Breast epithelium (tissue), 4 donors: ENCODE measurements at regions not wholly inside any gene's neighbourhood (a gene's known extent, or its start where the extent isn't known, plus 50 kb on each side); places are given as distances from the start of the nearest gene placed in this dataset.

Experiments
- DNase-seq, 2 donors: peaks; one replicate each; pipeline ENCODE4 v3.0.0-alpha.2; 2019; ENCODE audit warnings: low spot score in 2 of 2
- H3K27ac ChIP-seq, 2 donors: fragments of 200-600 bp; sonication (generic) in 1 of 2; one replicate each; pipeline ENCODE4 v1.5.1; 2016 to 2019; ENCODE audit warnings: mild to moderate bottlenecking in 1 of 2
- H3K27me3 ChIP-seq, 2 donors: fragments of 200-600 bp; sonication (generic) in 1 of 2; one replicate each; pipeline versions ENCODE4 v1.5.1 to v1.6.0; 2017 to 2019; ENCODE audit warnings: control low read depth in 1 of 2, mild to moderate bottlenecking in 1 of 2
- H3K36me3 ChIP-seq: fragments of 200-600 bp; one replicate; pipeline ENCODE4 v1.5.1; 2019
- H3K4me1 ChIP-seq, 2 donors: fragments of 200-600 bp; sonication (generic); one replicate each; pipeline ENCODE4 v1.5.1; 2016 to 2019; ENCODE audit warnings: control low read depth in 1 of 2
- H3K4me3 ChIP-seq, 3 donors: fragments of 200-600 bp; sonication (generic); 1 replicate in 2 of 3; 2 replicates in 1 of 3; pipeline ENCODE4 v1.5.1; 2016 to 2019; ENCODE audit warnings: mild to moderate bottlenecking in 3 of 3, moderate library complexity in 2 of 3
- H3K9me3 ChIP-seq, 2 donors: fragments of 200-600 bp; sonication (generic) in 1 of 2; one replicate each; pipeline ENCODE4 v1.5.1; 2016 to 2019; ENCODE audit warnings: control low read depth in 1 of 2
- POLR2A ChIP-seq: fragments of 450-650 bp; IDR thresholded peaks from one replicate; pipeline ENCODE4 v1.6.1; 2016; ENCODE audit warnings: antibody characterized with exemption, mild to moderate bottlenecking, moderate library complexity
- POLR2AphosphoS5 ChIP-seq, 3 donors: sonication (generic); formaldehyde crosslinking; IDR thresholded peaks; one replicate each; pipeline ENCODE4 v1.6.1; 2017; ENCODE audit warnings: antibody characterized with exemption in 3 of 3
- intact Hi-C: fragments of 100-400 bp; cut with DNase I; formaldehyde crosslinking; loops from one replicate; pipeline ENCODE4 v1.15.1; 2023; ENCODE audit warnings: low total_unique reads
- TF ChIP-seq, protein P1 (sequence below), 3 donors: fragments of 450-650 bp; IDR thresholded peaks; one replicate each; pipeline ENCODE4 v1.5.1; 2016 to 2017; ENCODE audit warnings: antibody characterized with exemption in 3 of 3, mild to moderate bottlenecking in 3 of 3, moderate library complexity in 3 of 3

DNA sequence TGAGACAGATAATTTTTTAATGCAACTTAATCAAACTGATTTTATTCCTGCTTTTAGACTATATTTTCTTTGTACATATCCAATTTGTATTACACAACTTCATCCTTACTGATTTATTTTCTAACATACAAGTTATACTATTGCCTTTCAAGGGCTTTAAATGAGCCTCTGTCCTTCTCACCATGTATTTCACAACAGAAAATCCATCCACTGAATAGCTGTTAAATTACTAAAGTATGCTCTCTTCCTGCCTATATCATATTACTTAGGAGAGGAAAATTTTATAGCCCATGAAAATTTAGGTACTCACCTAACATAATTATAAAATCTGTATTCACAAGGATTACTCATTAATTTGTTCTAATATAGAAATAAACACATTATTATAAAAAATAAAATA lies 528.6 kb downstream of the ANKRD50 start:
- Histone ChIP-seq H3K4me3 (no peak overlapping the region), H3K9me3 (no peaks in the 10 kb centered on the region), H3K27ac (no peak overlapping the region), H3K36me3 (no peaks in the 10 kb centered on the region), H3K27me3 (no peaks in the 10 kb centered on the region), H3K4me1 (no peaks in the 10 kb centered on the region)
- intact Hi-C loops, result no loop called here
- DNase-seq, result no peak
- TF ChIP-seq POLR2A, result no peak
- no peak for TF ChIP-seq POLR2AphosphoS5 (IDR thresholded peaks at IDR 0.05)
- TF ChIP-seq, protein P1, sequence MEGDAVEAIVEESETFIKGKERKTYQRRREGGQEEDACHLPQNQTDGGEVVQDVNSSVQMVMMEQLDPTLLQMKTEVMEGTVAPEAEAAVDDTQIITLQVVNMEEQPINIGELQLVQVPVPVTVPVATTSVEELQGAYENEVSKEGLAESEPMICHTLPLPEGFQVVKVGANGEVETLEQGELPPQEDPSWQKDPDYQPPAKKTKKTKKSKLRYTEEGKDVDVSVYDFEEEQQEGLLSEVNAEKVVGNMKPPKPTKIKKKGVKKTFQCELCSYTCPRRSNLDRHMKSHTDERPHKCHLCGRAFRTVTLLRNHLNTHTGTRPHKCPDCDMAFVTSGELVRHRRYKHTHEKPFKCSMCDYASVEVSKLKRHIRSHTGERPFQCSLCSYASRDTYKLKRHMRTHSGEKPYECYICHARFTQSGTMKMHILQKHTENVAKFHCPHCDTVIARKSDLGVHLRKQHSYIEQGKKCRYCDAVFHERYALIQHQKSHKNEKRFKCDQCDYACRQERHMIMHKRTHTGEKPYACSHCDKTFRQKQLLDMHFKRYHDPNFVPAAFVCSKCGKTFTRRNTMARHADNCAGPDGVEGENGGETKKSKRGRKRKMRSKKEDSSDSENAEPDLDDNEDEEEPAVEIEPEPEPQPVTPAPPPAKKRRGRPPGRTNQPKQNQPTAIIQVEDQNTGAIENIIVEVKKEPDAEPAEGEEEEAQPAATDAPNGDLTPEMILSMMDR (IDR thresholded peaks at IDR 0.05), result no peak

DNA sequence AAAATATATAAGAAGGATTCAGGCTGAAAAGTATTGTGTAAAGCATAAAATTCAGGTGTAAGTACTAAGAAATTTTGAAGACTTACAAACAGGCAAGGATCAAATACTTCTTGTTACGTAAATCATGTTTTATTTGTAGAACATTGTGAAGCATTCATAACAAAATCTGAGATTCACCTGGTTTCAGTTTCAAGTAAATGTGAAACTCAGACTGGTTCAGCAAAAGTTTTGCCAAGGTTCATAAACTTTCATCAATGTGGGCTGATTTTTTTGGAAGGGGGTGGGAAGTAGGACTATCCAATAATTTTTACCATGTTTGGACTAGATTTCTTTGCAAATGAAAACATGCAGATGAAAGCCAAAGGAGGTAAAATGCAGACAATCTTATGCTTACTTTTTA lies 527.7 kb downstream of the ANKRD50 start:
- H3K27me3 ChIP-seq, result no peaks in the 10 kb centered on the region
- no peak overlapping the region for H3K4me3 ChIP-seq
- TF ChIP-seq, protein P1 (IDR thresholded peaks at IDR 0.05), result no peak
- TF ChIP-seq POLR2AphosphoS5 (IDR thresholded peaks at IDR 0.05), result no peak
- TF ChIP-seq POLR2A, result no peak
- intact Hi-C loops, result no loop called here
- DNase-seq, result no peak
- H3K9me3 ChIP-seq, result no peaks in the 10 kb centered on the region
- H3K27ac ChIP-seq, result no peak overlapping the region
- no peaks in the 10 kb centered on the region for H3K36me3 ChIP-seq
- H3K4me1 ChIP-seq, result no peaks in the 10 kb centered on the region

DNA sequence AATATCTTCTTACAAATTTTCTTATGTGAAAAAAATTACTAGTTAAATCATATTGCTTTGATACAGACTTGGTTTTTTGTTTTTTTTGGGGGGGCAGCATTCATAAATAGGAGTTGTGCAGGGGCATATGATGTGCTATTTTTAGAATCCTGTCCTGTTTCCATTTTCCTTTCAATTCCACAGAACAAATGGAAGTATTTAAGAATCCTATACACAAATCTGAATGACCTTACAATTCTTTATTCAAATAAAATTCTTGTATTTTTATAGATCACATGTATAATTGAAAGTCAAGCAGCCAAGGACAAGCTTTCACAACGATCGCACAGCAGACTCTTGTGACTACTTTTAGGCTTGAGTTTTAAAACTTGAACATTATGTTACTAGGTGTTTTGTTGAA lies 523.9 kb downstream of the ANKRD50 start:
- Histone ChIP-seq H3K27me3 (no peaks in the 10 kb centered on the region), H3K27ac (no peak overlapping the region), H3K9me3 (peaks cover 3 to 14% of the 10 kb centered on the region in 2 donors), H3K36me3 (no peaks in the 10 kb centered on the region), H3K4me3 (no peak overlapping the region), H3K4me1 (no peaks in the 10 kb centered on the region)
- intact Hi-C loops, result no loop called here
- no peak for DNase-seq
- TF ChIP-seq, protein P1 (IDR thresholded peaks at IDR 0.05), result no peak
- TF ChIP-seq POLR2A (no peak), POLR2AphosphoS5 (IDR thresholded peaks at IDR 0.05) (no peak)

DNA sequence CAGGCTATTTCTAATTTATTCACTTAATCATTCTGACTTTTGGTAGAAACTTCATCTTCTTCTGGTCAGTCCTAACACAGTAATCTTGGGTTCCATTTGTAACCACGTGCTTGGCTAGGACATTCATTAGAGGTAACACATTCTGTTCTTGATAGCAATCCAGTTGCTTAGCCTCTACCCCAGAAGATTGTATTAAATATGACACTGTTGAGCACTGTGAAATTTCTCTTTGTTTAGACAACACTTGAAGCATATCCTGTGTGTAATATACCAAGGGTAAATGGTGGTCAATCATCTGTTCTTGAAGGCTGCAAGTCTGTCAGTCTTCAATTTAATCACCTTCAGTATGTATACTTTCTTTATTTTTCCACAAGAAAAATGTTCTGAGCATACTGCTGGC lies 523.0 kb downstream of the ANKRD50 start:
- H3K4me3 ChIP-seq, result no peak overlapping the region
- DNase-seq, result no peak
- TF ChIP-seq POLR2A (no peak), POLR2AphosphoS5 (IDR thresholded peaks at IDR 0.05) (no peak)
- TF ChIP-seq, protein P1 (IDR thresholded peaks at IDR 0.05), result no peak
- no peaks in the 10 kb centered on the region for H3K36me3 ChIP-seq
- H3K4me1 ChIP-seq, result no peaks in the 10 kb centered on the region
- intact Hi-C loops, result no loop called here
- no peak overlapping the region for H3K27ac ChIP-seq
- peaks cover 3 to 14% of the 10 kb centered on the region in 2 donors for H3K9me3 ChIP-seq
- no peaks in the 10 kb centered on the region for H3K27me3 ChIP-seq

DNA sequence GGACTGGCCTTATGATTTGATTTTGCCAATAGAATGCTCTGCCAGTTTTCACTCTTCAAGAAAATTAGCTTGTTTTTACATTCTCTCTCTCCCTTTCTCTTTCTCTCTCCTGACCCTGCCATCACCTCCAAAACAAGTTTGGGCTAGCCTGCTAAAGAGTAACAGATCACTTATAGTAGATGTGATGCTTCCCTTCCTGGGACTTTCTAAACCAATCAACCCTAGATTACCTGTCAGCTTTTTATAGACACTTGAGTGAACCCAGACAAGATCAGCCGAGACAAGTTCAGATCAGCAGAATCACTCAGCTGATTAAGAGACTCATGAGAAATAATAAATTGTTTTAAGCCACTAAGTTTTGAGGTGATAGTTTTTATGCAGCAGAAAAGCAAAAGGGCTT lies 521.2 kb downstream of the ANKRD50 start:
- no peak for DNase-seq
- Histone ChIP-seq H3K36me3 (no peaks in the 10 kb centered on the region), H3K4me3 (no peak overlapping the region), H3K9me3 (peaks cover 3 to 14% of the 10 kb centered on the region in 2 donors), H3K4me1 (no peaks in the 10 kb centered on the region), H3K27ac (no peak overlapping the region), H3K27me3 (no peaks in the 10 kb centered on the region)
- intact Hi-C loops, result no loop called here
- TF ChIP-seq POLR2AphosphoS5 (IDR thresholded peaks at IDR 0.05) (no peak), POLR2A (no peak)
- TF ChIP-seq, protein P1 (IDR thresholded peaks at IDR 0.05), result no peak
